Large intestine (tissue), 3 donors: ENCODE measurements at regions not wholly inside any gene's neighbourhood (a gene's known extent, or its start where the extent isn't known, plus 50 kb on each side); places are given as distances from the start of the nearest gene placed in this dataset.

Experiments
- DNase-seq, 2 donors: peaks; one replicate each; pipeline versions ENCODE4 v3.0.0 to v3.0.0-alpha.2; 2013
- H3K27ac ChIP-seq: one replicate; pipeline ENCODE4 v1.5.1; 2013; ENCODE audit warnings: low read length
- H3K27me3 ChIP-seq: 2 replicates; pipeline ENCODE4 v1.6.1; 2013; ENCODE audit warnings: low read length; ENCODE audit not compliant: control insufficient read depth, insufficient read depth
- H3K36me3 ChIP-seq: 2 replicates; pipeline ENCODE4 v1.6.1; 2013; ENCODE audit warnings: low read length; ENCODE audit not compliant: control insufficient read depth, insufficient read depth
- H3K4me1 ChIP-seq: one replicate; pipeline ENCODE4 v1.6.1; 2013; ENCODE audit warnings: low read length; ENCODE audit not compliant: control insufficient read depth, insufficient read depth
- H3K4me3 ChIP-seq: one replicate; pipeline ENCODE4 v1.5.1; 2013; ENCODE audit warnings: low read length
- H3K9me3 ChIP-seq: one replicate; pipeline ENCODE4 v1.6.1; 2013; ENCODE audit warnings: mild to moderate bottlenecking, low read depth, low read length, moderate library complexity; ENCODE audit not compliant: control insufficient read depth
- WGBS: methylation state at CpG from one replicate; pipeline ENCODE4 v1.1.5; 2013; ENCODE audit warnings: low lambda C conversion rate; ENCODE audit not compliant: insufficient coverage; 5-methylcytosine and 5-hydroxymethylcytosine counted together

GRCh38 chr14:61108496-61109141 lies 127.6 kb downstream of the SLC38A6 start:
- no peaks in the 10 kb centered on the region for H3K36me3 ChIP-seq
- WGBS, result 87% methylated on average over 3 of the region's 10 CpGs
- H3K27me3 ChIP-seq, result no peaks in the 10 kb centered on the region
- DNase-seq, result no peak
- H3K9me3 ChIP-seq, result peaks cover under 1% of the 10 kb centered on the region
- no peak overlapping the region for H3K27ac ChIP-seq
- no peak overlapping the region for H3K4me3 ChIP-seq
- peaks cover 10% of the 10 kb centered on the region for H3K4me1 ChIP-seq

GRCh38 chr14:61107869-61108493 lies 126.9 kb downstream of the SLC38A6 start:
- Histone ChIP-seq H3K36me3 (no peaks in the 10 kb centered on the region), H3K27ac (no peak overlapping the region), H3K4me3 (no peak overlapping the region), H3K27me3 (no peaks in the 10 kb centered on the region), H3K9me3 (no peaks in the 10 kb centered on the region), H3K4me1 (peaks cover 16% of the 10 kb centered on the region)
- DNase-seq, result no peak
- WGBS, result 100% methylated on average over 1 of the region's 6 CpGs

- Histone ChIP-seq H3K27me3 (no peaks in the 10 kb centered on the region), H3K4me3 (no peak overlapping the region), H3K4me1 (peaks cover 19% of the 10 kb centered on the region), H3K36me3 (no peaks in the 10 kb centered on the region), H3K9me3 (no peaks in the 10 kb centered on the region), H3K27ac (no peak overlapping the region)
- DNase-seq, result peak in 1 of 2 donors; percentile 14
- no CpG with 5 or more reads among the region's 14 CpGs for WGBS
Observed at GRCh38 chr14:61106959-61107641, 126.1 kb downstream of the SLC38A6 start.

GRCh38 chr14:61106271-61106958 lies 125.4 kb downstream of the SLC38A6 start:
- no peaks in the 10 kb centered on the region for H3K27me3 ChIP-seq
- no peaks in the 10 kb centered on the region for H3K36me3 ChIP-seq
- no CpG with 5 or more reads among the region's 5 CpGs for WGBS
- no peak overlapping the region for H3K27ac ChIP-seq
- DNase-seq, result no peak
- H3K4me1 ChIP-seq, result peaks cover 19% of the 10 kb centered on the region
- no peaks in the 10 kb centered on the region for H3K9me3 ChIP-seq
- H3K4me3 ChIP-seq, result no peak overlapping the region

- Histone ChIP-seq H3K9me3 (no peaks in the 10 kb centered on the region), H3K4me3 (no peak overlapping the region), H3K27me3 (no peaks in the 10 kb centered on the region), H3K4me1 (peaks cover 19% of the 10 kb centered on the region), H3K27ac (no peak overlapping the region), H3K36me3 (no peaks in the 10 kb centered on the region)
- DNase-seq, result no peak
- 80% methylated on average over 1 of the region's 3 CpGs for WGBS
Observed at GRCh38 chr14:61104358-61104757, 123.3 kb downstream of the SLC38A6 start.

- Histone ChIP-seq H3K27me3 (no peaks in the 10 kb centered on the region), H3K27ac (peak overlapping the region; percentile 57), H3K9me3 (no peaks in the 10 kb centered on the region), H3K4me1 (peaks cover 19% of the 10 kb centered on the region), H3K36me3 (no peaks in the 10 kb centered on the region), H3K4me3 (no peak overlapping the region)
- WGBS, result no CpG with 5 or more reads among the region's 11 CpGs
- peak; percentile 42 to 45 for DNase-seq
Observed at GRCh38 chr14:61103541-61104339, 122.7 kb downstream of the SLC38A6 start.

GRCh38 chr14:61102549-61103466 lies 121.8 kb downstream of the SLC38A6 start:
- peak overlapping the region; percentile 57 for H3K27ac ChIP-seq
- H3K27me3 ChIP-seq, result no peaks in the 10 kb centered on the region
- peaks cover 19% of the 10 kb centered on the region for H3K4me1 ChIP-seq
- WGBS, result no CpG with 5 or more reads among the region's 10 CpGs
- no peak for DNase-seq
- no peak overlapping the region for H3K4me3 ChIP-seq
- no peaks in the 10 kb centered on the region for H3K36me3 ChIP-seq
- peaks cover 3% of the 10 kb centered on the region for H3K9me3 ChIP-seq
